HG02571 (cell line): ENCODE measurements at regions not wholly inside any gene's neighbourhood (a gene's known extent, or its start where the extent isn't known, plus 50 kb on each side); places are given as distances from the start of the nearest gene placed in this dataset.
A peak's percentile ranks its signal among the peaks of the same experiment; 100 is the strongest.
"Not testable (repeated sequence)": the region's sequence is repeated elsewhere in the genome, so short reads cannot be mapped to it uniquely, and the experiment has no call there.

Experiments
- ATAC-seq: cut with Tn5 transposase; IDR thresholded peaks from one replicate; pipeline ENCODE4 v1.9.1; 2021; ENCODE audit warnings: mild to moderate bottlenecking, moderate library complexity; ENCODE audit not compliant: unreplicated experiment

- no peak for ATAC-seq
Measured at GRCh38 chr2:109052922-109053321, 63.9 kb upstream of the EDAR start.

DNA sequence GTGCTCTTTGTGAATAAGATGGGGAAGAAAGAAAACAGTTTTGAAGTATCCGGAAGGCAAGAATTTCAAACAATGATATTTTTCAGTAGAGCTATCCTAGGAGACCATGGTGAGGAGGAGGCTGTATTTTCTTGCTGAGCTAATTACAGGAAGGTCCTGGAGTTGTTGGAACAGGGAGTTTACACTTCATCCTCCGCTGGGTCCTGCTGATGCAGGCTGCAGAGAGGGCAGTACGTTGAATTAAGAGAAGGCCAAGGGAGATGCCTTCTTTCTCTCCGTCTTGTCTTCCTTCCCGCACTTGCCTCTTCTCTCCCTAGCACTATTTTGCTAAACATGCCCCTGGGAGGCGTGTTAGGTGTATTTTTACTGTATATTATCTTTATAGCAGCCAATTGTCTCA lies 60.0 kb upstream of the EDAR start:
- ATAC-seq, result no peak

- ATAC-seq, result no peak
Measured at GRCh38 chr2:109048163-109048562, 59.1 kb upstream of the EDAR start.

- ATAC-seq, result not testable (repeated sequence)
Measured at GRCh38 chr2:109047569-109047968, 58.5 kb upstream of the EDAR start.

DNA sequence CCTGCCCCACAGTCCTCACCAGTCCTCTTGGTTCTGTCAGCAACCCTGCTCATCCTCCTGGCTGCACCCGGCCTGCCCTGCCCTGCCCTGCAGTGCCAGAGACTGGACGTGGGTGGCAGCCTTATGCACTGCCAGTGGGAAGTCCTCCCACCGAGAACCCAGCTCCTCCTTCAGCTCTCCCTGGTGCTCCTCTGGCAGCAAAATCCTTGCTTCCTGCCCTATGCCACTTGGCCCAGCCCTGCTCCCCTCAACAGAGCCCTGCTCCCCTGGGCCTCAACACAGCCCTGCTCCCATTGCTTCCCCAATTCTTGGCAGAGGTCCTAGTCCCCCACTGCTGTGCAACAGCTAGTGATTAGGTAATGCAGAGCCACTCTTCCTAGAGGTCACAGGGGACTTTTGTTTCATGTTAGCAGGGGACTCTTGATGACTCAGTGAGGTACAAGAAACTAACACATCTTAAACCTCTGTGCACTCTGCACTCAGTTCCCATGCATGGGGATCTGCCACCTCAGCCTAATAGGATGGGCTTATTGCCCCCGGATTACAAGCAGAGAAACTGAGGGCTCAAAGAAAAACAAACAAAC lies 58.0 kb upstream of the EDAR start:
- peak; percentile 73 for ATAC-seq

- no peak for ATAC-seq
Measured at GRCh38 chr2:109045505-109045904, 56.5 kb upstream of the EDAR start.

- no peak for ATAC-seq
Measured at GRCh38 chr2:109038992-109039391, 50.0 kb upstream of the EDAR start.
